Activated T-cell treated with anti-CD3 and anti-CD28 coated beads, Interleukin-2, amount 50 U/mL, for 72 hours (primary cell): ENCODE measurements at regions not wholly inside any gene's neighbourhood (a gene's known extent, or its start where the extent isn't known, plus 50 kb on each side); places are given as distances from the start of the nearest gene placed in this dataset.

Source experiments
- ATAC-seq, 2 donors: fragments of 150-1000 bp; cut with Tn5 transposase; replicated peaks in 1 of 2; 2 replicates each; pipeline ENCODE4 v1.10.0; 2021; ENCODE audit warnings: moderate library complexity in 2 of 2, mild to moderate bottlenecking in 1 of 2
- DNase-seq, 2 donors: peaks; one replicate each; pipeline ENCODE4 v3.0.0; 2021 to 2022; ENCODE audit warnings: mixed read lengths in 1 of 2
- H3K27ac Mint-ChIP-seq: one replicate; pipeline ENCODE4 v1.8.0; 2022; ENCODE audit warnings: mild to moderate bottlenecking, moderate library complexity, mixed read lengths
- H3K27me3 Mint-ChIP-seq: one replicate; pipeline ENCODE4 v1.8.0; 2022; ENCODE audit warnings: low read depth, mixed read lengths
- H3K36me3 Mint-ChIP-seq, 2 donors: one replicate each; pipeline ENCODE4 v1.8.0; 2022; ENCODE audit warnings: mixed read lengths in 2 of 2, mild to moderate bottlenecking in 1 of 2; ENCODE audit not compliant: insufficient read depth in 2 of 2
- H3K4me1 Mint-ChIP-seq: one replicate; pipeline ENCODE4 v1.8.0; 2022; ENCODE audit warnings: low read depth, mixed read lengths
- H3K4me3 Mint-ChIP-seq, 2 donors: one replicate each; pipeline ENCODE4 v1.8.0; 2022; ENCODE audit warnings: mild to moderate bottlenecking in 2 of 2, mixed read lengths in 2 of 2, moderate library complexity in 2 of 2
- H3K9me3 Mint-ChIP-seq, 2 donors: one replicate each; pipeline ENCODE4 v1.8.0; 2022; ENCODE audit warnings: mixed read lengths in 2 of 2

GRCh38 chr3:10763248-10763620 is 52.8 kb upstream of the SLC6A11 start:
- no peaks in the 10 kb centered on the region for H3K9me3 Mint-ChIP-seq
- peaks cover 39% of the 10 kb centered on the region for H3K27me3 Mint-ChIP-seq
- DNase-seq (no peak), ATAC-seq (no peak)
- H3K36me3 Mint-ChIP-seq = no peaks in the 10 kb centered on the region
- no peak overlapping the region for H3K27ac Mint-ChIP-seq
- no peak overlapping the region for H3K4me3 Mint-ChIP-seq
- no peaks in the 10 kb centered on the region for H3K4me1 Mint-ChIP-seq

- ATAC-seq = no peak
- Mint-ChIP-seq H3K4me3 (no peak overlapping the region), H3K36me3 (no peaks in the 10 kb centered on the region), H3K9me3 (no peaks in the 10 kb centered on the region), H3K27ac (no peak overlapping the region), H3K27me3 (peaks cover 38% of the 10 kb centered on the region), H3K4me1 (no peaks in the 10 kb centered on the region)
- no peak for DNase-seq
These were observed 52.2 kb upstream of the SLC6A11 start for GRCh38 chr3:10763817-10764258.

- no peak overlapping the region for H3K27ac Mint-ChIP-seq
These were observed 51.6 kb upstream of the SLC6A11 start for GRCh38 chr3:10764259-10765051.

GRCh38 chr3:10766049-10766705 is 49.9 kb upstream of the SLC6A11 start:
- ATAC-seq (no peak), DNase-seq (no peak)
- peaks cover 32% of the 10 kb centered on the region for H3K27me3 Mint-ChIP-seq
- no peak overlapping the region for H3K4me3 Mint-ChIP-seq
- no peaks in the 10 kb centered on the region for H3K4me1 Mint-ChIP-seq
- H3K27ac Mint-ChIP-seq = no peak overlapping the region
- H3K9me3 Mint-ChIP-seq = no peaks in the 10 kb centered on the region
- no peaks in the 10 kb centered on the region for H3K36me3 Mint-ChIP-seq

More at GRCh38 chr3:10764259-10765051, 51.6 kb upstream of the SLC6A11 start:
- Mint-ChIP-seq H3K9me3 (no peaks in the 10 kb centered on the region), H3K4me3 (no peak overlapping the region), H3K36me3 (no peaks in the 10 kb centered on the region), H3K4me1 (no peaks in the 10 kb centered on the region), H3K27me3 (peaks cover 40% of the 10 kb centered on the region)
- DNase-seq = no peak
- no peak for ATAC-seq
